Neutrophil (primary cell): ENCODE measurements at regions not wholly inside any gene's neighbourhood (a gene's known extent, or its start where the extent isn't known, plus 50 kb on each side); places are given as distances from the start of the nearest gene placed in this dataset.

Source experiments
- H3K27ac ChIP-seq: fragments of 200-600 bp; sonication (generic); 2 replicates; pipeline ENCODE4 v1.5.1; 2016; ENCODE audit warnings: mild to moderate bottlenecking, moderate library complexity
- H3K27me3 ChIP-seq: fragments of 200-600 bp; sonication (generic); 2 replicates; pipeline ENCODE4 v1.6.0; 2016; ENCODE audit warnings: mild to moderate bottlenecking
- H3K36me3 ChIP-seq: fragments of 200-600 bp; sonication (generic); 2 replicates; pipeline ENCODE4 v1.5.1; 2017
- H3K4me1 ChIP-seq, 2 experiments: fragments of 200-600 bp in 1 of 2; sonication (generic) in 1 of 2; 1 replicate in 1 of 2; 2 replicates in 1 of 2; pipeline versions ENCODE4 v1.5.1 to v1.6.1; 2013 to 2016; ENCODE audit warnings: low read depth in 1 of 2, low read length in 1 of 2, mild to moderate bottlenecking in 1 of 2, moderate library complexity in 1 of 2; ENCODE audit not compliant: control insufficient read depth in 1 of 2, insufficient read depth in 1 of 2
- H3K4me3 ChIP-seq, 2 experiments: fragments of 200-600 bp in 1 of 2; sonication (generic) in 1 of 2; 1 replicate in 1 of 2; 2 replicates in 1 of 2; pipeline ENCODE4 v1.5.1; 2013 to 2016; ENCODE audit warnings: low read depth in 1 of 2, low read length in 1 of 2, mild to moderate bottlenecking in 1 of 2, moderate library complexity in 1 of 2
- H3K9me3 ChIP-seq: fragments of 200-600 bp; sonication (generic); 2 replicates; pipeline ENCODE4 v1.5.1; 2016
- CTCF ChIP-seq: fragments of 200-600 bp; sonication (generic); IDR thresholded peaks from 2 replicates; pipeline ENCODE4 v1.5.1; 2016; ENCODE audit warnings: antibody characterized with exemption

- Histone ChIP-seq H3K4me3 (no peak overlapping the region), H3K9me3 (no peaks in the 10 kb centered on the region), H3K27ac (no peak overlapping the region), H3K36me3 (no peaks in the 10 kb centered on the region), H3K4me1 (no peaks in the 10 kb centered on the region), H3K27me3 (no peaks in the 10 kb centered on the region)
- no peak for TF ChIP-seq CTCF
Measured at GRCh38 chr3:115499666-115500065, 123.6 kb upstream of the GAP43 start.

GRCh38 chr3:115500795-115501194 lies 122.5 kb upstream of the GAP43 start:
- Histone ChIP-seq H3K27me3 (no peaks in the 10 kb centered on the region), H3K27ac (no peak overlapping the region), H3K4me3 (no peak overlapping the region), H3K9me3 (no peaks in the 10 kb centered on the region), H3K4me1 (no peaks in the 10 kb centered on the region), H3K36me3 (no peaks in the 10 kb centered on the region)
- TF ChIP-seq CTCF: no peak

DNA sequence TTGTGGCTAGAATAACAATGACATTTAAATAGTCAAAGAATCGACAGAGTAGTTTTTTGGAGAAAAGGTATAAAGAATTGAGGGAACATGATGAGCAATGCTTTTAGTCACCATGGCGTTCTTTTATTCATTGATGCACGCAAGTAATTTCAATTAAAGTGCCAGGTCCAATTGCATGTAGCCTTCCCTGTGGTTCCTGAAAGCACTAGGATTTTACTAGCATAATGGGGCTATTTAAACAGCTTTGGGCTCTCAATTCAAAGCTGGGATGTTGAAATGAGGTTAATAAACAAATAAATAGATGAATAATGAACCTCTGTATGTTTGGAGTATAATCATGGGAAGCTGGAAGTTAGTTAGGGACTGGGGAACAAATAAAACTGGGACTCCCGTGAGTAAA lies 121.2 kb upstream of the GAP43 start:
- no peaks in the 10 kb centered on the region for H3K9me3 ChIP-seq
- H3K4me1 ChIP-seq: no peaks in the 10 kb centered on the region
- TF ChIP-seq CTCF: no peak
- no peaks in the 10 kb centered on the region for H3K36me3 ChIP-seq
- H3K4me3 ChIP-seq: no peak overlapping the region
- no peak overlapping the region for H3K27ac ChIP-seq
- no peaks in the 10 kb centered on the region for H3K27me3 ChIP-seq

DNA sequence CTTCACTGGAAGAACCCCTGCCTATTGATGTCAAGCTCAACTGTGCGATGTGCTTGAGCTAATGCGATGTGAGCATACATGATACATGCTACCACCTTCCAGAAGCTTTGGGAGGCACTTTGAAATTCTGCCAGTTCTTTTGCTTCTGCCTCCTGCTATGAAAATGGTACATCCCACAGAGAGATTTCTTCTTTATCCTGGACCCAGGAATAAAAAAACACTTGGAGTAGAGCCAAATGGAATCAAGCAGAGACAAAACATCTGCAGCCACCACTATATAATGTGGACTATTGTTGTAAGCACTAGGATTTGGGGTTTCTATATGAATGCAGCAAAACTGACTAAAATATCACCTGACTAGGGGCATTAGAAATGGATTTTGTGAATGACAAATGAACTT lies 119.9 kb upstream of the GAP43 start:
- TF ChIP-seq CTCF: no peak
- Histone ChIP-seq H3K4me3 (no peak overlapping the region), H3K27me3 (no peaks in the 10 kb centered on the region), H3K27ac (no peak overlapping the region), H3K36me3 (no peaks in the 10 kb centered on the region), H3K4me1 (no peaks in the 10 kb centered on the region), H3K9me3 (no peaks in the 10 kb centered on the region)

DNA sequence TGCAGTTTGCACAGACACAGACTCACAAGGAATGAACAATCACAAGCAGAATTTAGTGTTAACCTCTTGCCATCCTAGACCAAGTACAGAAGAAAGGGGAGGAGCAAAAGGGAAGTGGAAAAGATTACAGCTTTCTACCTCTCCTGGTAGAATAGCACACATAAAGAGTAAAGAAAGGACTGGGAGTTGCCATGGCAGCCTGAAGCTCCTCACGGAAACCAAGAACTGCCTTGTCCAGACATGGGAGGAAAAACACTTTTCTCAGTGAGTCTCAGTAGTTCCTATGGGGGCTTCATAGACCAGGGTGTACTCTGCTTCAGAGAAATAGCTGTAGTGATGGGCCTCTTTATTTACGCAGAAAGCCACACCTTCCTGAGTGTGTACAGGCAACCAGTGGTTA lies 114.7 kb upstream of the GAP43 start:
- Histone ChIP-seq H3K4me1 (no peaks in the 10 kb centered on the region), H3K9me3 (no peaks in the 10 kb centered on the region)
- no peak for TF ChIP-seq CTCF

More for the DNA sequence above, 114.7 kb upstream of the GAP43 start:
- H3K4me3 ChIP-seq: no peak overlapping the region
- no peaks in the 10 kb centered on the region for H3K36me3 ChIP-seq
- H3K27ac ChIP-seq: no peak overlapping the region
- peaks cover 24% of the 10 kb centered on the region for H3K27me3 ChIP-seq
